Osteocyte (in vitro differentiated cells): ENCODE measurements at regions not wholly inside any gene's neighbourhood (a gene's known extent, or its start where the extent isn't known, plus 50 kb on each side); places are given as distances from the start of the nearest gene placed in this dataset.

Experiments used
- DNase-seq: peaks from one replicate; pipeline ENCODE4 v3.0.0; 2021; ENCODE audit warnings: mixed read lengths; ENCODE audit not compliant: unreplicated experiment; ENCODE audit errors: extremely low spot score
- H3K27ac Mint-ChIP-seq: one replicate; pipeline ENCODE4 v1.8.0; 2021; ENCODE audit warnings: mild to moderate bottlenecking, mixed read lengths; ENCODE audit not compliant: unreplicated experiment
- H3K27me3 Mint-ChIP-seq: one replicate; pipeline ENCODE4 v1.8.0; 2021; ENCODE audit warnings: mixed read lengths; ENCODE audit not compliant: unreplicated experiment
- H3K36me3 Mint-ChIP-seq: one replicate; pipeline ENCODE4 v1.8.0; 2021; ENCODE audit warnings: mixed read lengths; ENCODE audit not compliant: unreplicated experiment
- H3K4me1 Mint-ChIP-seq: one replicate; pipeline ENCODE4 v1.8.0; 2021; ENCODE audit warnings: mixed read lengths; ENCODE audit not compliant: unreplicated experiment
- H3K4me3 Mint-ChIP-seq: one replicate; pipeline ENCODE4 v1.8.0; 2021; ENCODE audit warnings: mild to moderate bottlenecking, moderate library complexity, mixed read lengths; ENCODE audit not compliant: unreplicated experiment
- H3K9me3 Mint-ChIP-seq: one replicate; pipeline ENCODE4 v1.8.0; 2021; ENCODE audit warnings: mixed read lengths; ENCODE audit not compliant: unreplicated experiment
- TF ChIP-seq, protein P1 (sequence below): fragments of 200-600 bp; sonication (generic); IDR thresholded peaks from 2 replicates; pipeline ENCODE4 v1.5.0; 2021; ENCODE audit warnings: antibody characterized with exemption, mild to moderate bottlenecking, moderate library complexity

DNA sequence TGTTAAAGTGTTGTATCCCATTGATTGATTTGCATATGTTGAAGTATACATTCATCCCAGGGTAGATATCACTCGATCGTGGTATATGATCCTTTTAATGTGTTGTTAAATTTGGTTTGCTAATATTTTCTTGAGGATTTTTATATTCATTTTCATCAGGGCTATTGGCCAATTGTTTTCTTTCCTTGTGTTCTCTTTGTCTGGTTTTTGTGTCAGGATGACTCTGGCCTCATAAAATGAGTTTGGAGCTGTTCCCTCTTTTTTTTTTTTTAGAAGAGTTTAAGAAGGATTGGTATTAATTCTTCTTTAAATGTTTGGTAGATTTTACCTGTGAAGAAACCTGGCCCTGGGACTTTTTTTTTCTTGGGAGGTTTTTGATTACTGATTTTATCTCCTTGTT is 303.5 kb upstream of the RTL1 start:
- Mint-ChIP-seq H3K36me3 (peaks cover 2% of the 10 kb centered on the region), H3K27me3 (peaks cover 4% of the 10 kb centered on the region), H3K4me1 (no peaks in the 10 kb centered on the region), H3K9me3 (peaks cover 68% of the 10 kb centered on the region), H3K4me3 (no peak overlapping the region), H3K27ac (no peak overlapping the region)
- no peak for DNase-seq
- TF ChIP-seq, protein P1, sequence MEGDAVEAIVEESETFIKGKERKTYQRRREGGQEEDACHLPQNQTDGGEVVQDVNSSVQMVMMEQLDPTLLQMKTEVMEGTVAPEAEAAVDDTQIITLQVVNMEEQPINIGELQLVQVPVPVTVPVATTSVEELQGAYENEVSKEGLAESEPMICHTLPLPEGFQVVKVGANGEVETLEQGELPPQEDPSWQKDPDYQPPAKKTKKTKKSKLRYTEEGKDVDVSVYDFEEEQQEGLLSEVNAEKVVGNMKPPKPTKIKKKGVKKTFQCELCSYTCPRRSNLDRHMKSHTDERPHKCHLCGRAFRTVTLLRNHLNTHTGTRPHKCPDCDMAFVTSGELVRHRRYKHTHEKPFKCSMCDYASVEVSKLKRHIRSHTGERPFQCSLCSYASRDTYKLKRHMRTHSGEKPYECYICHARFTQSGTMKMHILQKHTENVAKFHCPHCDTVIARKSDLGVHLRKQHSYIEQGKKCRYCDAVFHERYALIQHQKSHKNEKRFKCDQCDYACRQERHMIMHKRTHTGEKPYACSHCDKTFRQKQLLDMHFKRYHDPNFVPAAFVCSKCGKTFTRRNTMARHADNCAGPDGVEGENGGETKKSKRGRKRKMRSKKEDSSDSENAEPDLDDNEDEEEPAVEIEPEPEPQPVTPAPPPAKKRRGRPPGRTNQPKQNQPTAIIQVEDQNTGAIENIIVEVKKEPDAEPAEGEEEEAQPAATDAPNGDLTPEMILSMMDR: no peak

DNA sequence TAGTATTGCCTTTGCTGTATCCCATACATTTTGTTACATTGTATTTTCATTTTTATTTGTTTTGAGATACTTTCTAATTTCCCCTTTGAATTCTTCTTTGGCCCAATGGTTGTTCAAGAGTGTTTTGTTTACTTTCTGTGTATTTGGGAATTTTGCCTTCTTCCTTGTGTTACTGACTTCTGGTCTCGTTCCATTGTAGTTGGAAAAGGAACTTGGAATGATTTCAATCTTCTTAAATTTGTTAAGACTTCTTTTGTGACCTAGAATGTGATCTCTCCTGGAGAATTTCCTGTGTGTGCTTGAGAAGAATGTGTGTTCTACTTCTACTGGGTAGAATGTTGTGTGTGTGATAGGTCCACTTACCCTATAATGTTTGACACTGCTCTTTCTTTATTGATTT is 304.4 kb upstream of the RTL1 start:
- no peak overlapping the region for H3K4me3 Mint-ChIP-seq
- H3K9me3 Mint-ChIP-seq: peaks cover 70% of the 10 kb centered on the region
- H3K36me3 Mint-ChIP-seq: peaks cover 2% of the 10 kb centered on the region
- peaks cover 4% of the 10 kb centered on the region for H3K27me3 Mint-ChIP-seq
- DNase-seq: no peak
- TF ChIP-seq, protein P1: no peak
- no peak overlapping the region for H3K27ac Mint-ChIP-seq
- H3K4me1 Mint-ChIP-seq: no peaks in the 10 kb centered on the region

DNA sequence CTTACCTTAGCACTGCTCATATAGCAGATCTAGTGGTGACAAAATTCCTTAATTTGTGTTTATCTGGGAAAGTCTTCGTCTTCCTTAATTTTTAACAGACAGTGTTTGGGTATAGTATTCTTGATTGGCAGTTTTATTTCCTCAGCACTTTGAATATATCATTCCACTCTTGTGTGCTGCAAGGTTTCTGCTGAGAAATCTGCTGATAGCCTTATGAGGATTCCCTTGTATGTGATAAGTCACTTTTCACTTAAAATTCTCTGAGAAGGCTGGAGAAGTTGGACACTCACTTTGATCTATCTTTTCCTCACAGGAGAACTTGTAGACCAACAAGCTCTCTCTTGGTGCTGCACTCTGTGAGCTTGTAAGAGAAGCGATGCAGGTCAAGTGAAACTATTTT is 306.1 kb upstream of the RTL1 start:
- Mint-ChIP-seq H3K27ac (no peak overlapping the region), H3K4me1 (no peaks in the 10 kb centered on the region), H3K9me3 (peaks cover 56% of the 10 kb centered on the region), H3K4me3 (no peak overlapping the region), H3K27me3 (peaks cover 4% of the 10 kb centered on the region), H3K36me3 (peaks cover 2% of the 10 kb centered on the region)
- TF ChIP-seq, protein P1: no peak
- no peak for DNase-seq

- Mint-ChIP-seq H3K27ac (no peak overlapping the region), H3K27me3 (peaks cover 3% of the 10 kb centered on the region), H3K9me3 (peaks cover 11% of the 10 kb centered on the region), H3K4me1 (no peaks in the 10 kb centered on the region), H3K4me3 (no peak overlapping the region), H3K36me3 (no peaks in the 10 kb centered on the region)
- peak; percentile 63 for DNase-seq
- TF ChIP-seq, protein P1: no peak
Measured at GRCh38 chr14:101215266-101215665, 311.7 kb upstream of the RTL1 start.

DNA sequence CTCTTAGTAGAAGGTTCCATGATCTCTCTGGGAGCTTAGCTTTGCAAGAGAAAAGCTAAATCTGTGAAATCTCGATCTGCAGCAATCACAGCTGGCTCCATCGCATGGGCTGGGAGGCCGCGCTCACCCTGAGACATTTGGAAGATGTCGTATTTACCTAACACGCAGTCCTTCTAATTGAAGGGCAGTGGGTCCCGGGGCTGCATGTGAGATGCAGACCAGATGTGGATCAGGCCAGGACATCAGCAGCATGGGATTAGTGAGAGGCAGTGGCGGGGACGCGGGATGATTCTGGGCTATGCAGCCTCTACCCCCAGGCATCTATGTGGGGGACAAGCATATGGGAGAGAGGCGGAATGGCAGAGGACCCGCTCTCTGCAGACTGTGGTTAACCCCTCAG is 312.4 kb upstream of the RTL1 start:
- Mint-ChIP-seq H3K4me3 (no peak overlapping the region), H3K36me3 (no peaks in the 10 kb centered on the region), H3K4me1 (no peaks in the 10 kb centered on the region), H3K27me3 (peaks cover 3% of the 10 kb centered on the region), H3K27ac (no peak overlapping the region), H3K9me3 (peaks cover 5% of the 10 kb centered on the region)
- TF ChIP-seq, protein P1: no peak
- peak; percentile 78 for DNase-seq
